Panc1 (cell line): ENCODE measurements at regions not wholly inside any gene's neighbourhood (a gene's known extent, or its start where the extent isn't known, plus 50 kb on each side); places are given as distances from the start of the nearest gene placed in this dataset.

Experiments
- POLR2AphosphoS5 ChIP-seq: IDR thresholded peaks from 2 replicates; pipeline ENCODE4 v1.6.1; 2012; ENCODE audit warnings: mild to moderate bottlenecking, low read depth, low read length, moderate library complexity
- SIN3A ChIP-seq: IDR thresholded peaks from 2 replicates; pipeline ENCODE4 v1.6.1; 2012; ENCODE audit warnings: low read depth, mild to moderate bottlenecking, low read length, moderate library complexity, borderline replicate concordance; ENCODE audit not compliant: insufficient read depth
- TF ChIP-seq, protein P1 (sequence below): fragments of 450-650 bp; IDR thresholded peaks from 2 replicates; pipeline ENCODE4 v1.5.1; 2017; ENCODE audit warnings: mild to moderate bottlenecking
- TF ChIP-seq, protein P2 (sequence below), 2 experiments: IDR thresholded peaks; 2 replicates each; pipeline ENCODE4 v1.6.1; 2011 to 2012; ENCODE audit warnings: low read depth in 2 of 2, control low read depth in 1 of 2, low read length in 1 of 2, mild to moderate bottlenecking in 1 of 2, moderate library complexity in 1 of 2; ENCODE audit not compliant: insufficient read depth in 1 of 2

DNA sequence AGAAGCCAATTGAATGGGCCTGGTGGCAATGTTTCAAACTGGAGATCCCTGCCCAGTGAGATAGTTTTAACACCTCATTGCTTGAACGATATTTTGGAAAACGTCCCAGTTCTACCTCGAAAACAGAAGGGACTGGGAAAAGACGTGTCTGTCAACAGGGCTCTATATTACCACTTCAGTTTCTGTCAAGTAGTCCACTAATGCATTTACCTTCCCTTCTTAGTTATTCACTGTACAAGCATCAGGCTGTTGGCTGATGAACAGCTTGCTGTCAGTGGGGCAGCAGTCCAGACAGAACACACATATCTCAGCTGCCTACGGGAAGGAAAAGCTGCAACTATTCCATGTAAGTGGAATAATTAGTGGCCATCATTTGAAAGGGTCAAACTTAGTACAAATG lies 794.7 kb upstream of the GBE1 start:
- TF ChIP-seq, protein P1, sequence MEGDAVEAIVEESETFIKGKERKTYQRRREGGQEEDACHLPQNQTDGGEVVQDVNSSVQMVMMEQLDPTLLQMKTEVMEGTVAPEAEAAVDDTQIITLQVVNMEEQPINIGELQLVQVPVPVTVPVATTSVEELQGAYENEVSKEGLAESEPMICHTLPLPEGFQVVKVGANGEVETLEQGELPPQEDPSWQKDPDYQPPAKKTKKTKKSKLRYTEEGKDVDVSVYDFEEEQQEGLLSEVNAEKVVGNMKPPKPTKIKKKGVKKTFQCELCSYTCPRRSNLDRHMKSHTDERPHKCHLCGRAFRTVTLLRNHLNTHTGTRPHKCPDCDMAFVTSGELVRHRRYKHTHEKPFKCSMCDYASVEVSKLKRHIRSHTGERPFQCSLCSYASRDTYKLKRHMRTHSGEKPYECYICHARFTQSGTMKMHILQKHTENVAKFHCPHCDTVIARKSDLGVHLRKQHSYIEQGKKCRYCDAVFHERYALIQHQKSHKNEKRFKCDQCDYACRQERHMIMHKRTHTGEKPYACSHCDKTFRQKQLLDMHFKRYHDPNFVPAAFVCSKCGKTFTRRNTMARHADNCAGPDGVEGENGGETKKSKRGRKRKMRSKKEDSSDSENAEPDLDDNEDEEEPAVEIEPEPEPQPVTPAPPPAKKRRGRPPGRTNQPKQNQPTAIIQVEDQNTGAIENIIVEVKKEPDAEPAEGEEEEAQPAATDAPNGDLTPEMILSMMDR, result no peak
- TF ChIP-seq SIN3A (no peak), POLR2AphosphoS5 (no peak)
- TF ChIP-seq, protein P2, sequence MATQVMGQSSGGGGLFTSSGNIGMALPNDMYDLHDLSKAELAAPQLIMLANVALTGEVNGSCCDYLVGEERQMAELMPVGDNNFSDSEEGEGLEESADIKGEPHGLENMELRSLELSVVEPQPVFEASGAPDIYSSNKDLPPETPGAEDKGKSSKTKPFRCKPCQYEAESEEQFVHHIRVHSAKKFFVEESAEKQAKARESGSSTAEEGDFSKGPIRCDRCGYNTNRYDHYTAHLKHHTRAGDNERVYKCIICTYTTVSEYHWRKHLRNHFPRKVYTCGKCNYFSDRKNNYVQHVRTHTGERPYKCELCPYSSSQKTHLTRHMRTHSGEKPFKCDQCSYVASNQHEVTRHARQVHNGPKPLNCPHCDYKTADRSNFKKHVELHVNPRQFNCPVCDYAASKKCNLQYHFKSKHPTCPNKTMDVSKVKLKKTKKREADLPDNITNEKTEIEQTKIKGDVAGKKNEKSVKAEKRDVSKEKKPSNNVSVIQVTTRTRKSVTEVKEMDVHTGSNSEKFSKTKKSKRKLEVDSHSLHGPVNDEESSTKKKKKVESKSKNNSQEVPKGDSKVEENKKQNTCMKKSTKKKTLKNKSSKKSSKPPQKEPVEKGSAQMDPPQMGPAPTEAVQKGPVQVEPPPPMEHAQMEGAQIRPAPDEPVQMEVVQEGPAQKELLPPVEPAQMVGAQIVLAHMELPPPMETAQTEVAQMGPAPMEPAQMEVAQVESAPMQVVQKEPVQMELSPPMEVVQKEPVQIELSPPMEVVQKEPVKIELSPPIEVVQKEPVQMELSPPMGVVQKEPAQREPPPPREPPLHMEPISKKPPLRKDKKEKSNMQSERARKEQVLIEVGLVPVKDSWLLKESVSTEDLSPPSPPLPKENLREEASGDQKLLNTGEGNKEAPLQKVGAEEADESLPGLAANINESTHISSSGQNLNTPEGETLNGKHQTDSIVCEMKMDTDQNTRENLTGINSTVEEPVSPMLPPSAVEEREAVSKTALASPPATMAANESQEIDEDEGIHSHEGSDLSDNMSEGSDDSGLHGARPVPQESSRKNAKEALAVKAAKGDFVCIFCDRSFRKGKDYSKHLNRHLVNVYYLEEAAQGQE (IDR thresholded peaks at IDR 0.05; ENCODE audit: insufficient read depth in 1 of 2, low read depth in 2 of 2, low read length in 1 of 2), result no peak
